ENCODE measurements at regions not wholly inside any gene's neighbourhood (a gene's known extent, or its start where the extent isn't known, plus 50 kb on each side); places are given as distances from the start of the nearest gene placed in this dataset.

GRCh38 chr4:60129740-60130139, 1070.4 kb upstream of the ADGRL3 start:
- Mint-ChIP-seq H3K27ac (no peak overlapping the region), H3K4me3 (no peak overlapping the region), H3K4me1 (no peaks in the 10 kb centered on the region), H3K27me3 (no peaks in the 10 kb centered on the region), H3K9me3 (no peaks in the 10 kb centered on the region), H3K36me3 (no peaks in the 10 kb centered on the region)

- Mint-ChIP-seq H3K4me1 (no peaks in the 10 kb centered on the region), H3K27ac (no peak overlapping the region), H3K9me3 (no peaks in the 10 kb centered on the region)
These were observed 1066.8 kb upstream of the ADGRL3 start for GRCh38 chr4:60133375-60133774.

GRCh38 chr4:60134099-60134498, 1066.0 kb upstream of the ADGRL3 start:
- H3K27ac Mint-ChIP-seq = no peak overlapping the region
- no peaks in the 10 kb centered on the region for H3K36me3 Mint-ChIP-seq
- H3K9me3 Mint-ChIP-seq = no peaks in the 10 kb centered on the region
- H3K4me3 Mint-ChIP-seq = no peak overlapping the region
- H3K4me1 Mint-ChIP-seq = no peaks in the 10 kb centered on the region
- H3K27me3 Mint-ChIP-seq = no peaks in the 10 kb centered on the region

More at GRCh38 chr4:60133375-60133774, 1066.8 kb upstream of the ADGRL3 start:
- H3K27me3 Mint-ChIP-seq = no peaks in the 10 kb centered on the region
- H3K4me3 Mint-ChIP-seq = no peak overlapping the region
- no peaks in the 10 kb centered on the region for H3K36me3 Mint-ChIP-seq

- H3K9me3 Mint-ChIP-seq = peaks cover 10% of the 10 kb centered on the region
- H3K27me3 Mint-ChIP-seq = no peaks in the 10 kb centered on the region
- no peak overlapping the region for H3K27ac Mint-ChIP-seq
- no peak overlapping the region for H3K4me3 Mint-ChIP-seq
- H3K4me1 Mint-ChIP-seq = no peaks in the 10 kb centered on the region
- H3K36me3 Mint-ChIP-seq = no peaks in the 10 kb centered on the region
These were observed 1045.0 kb upstream of the ADGRL3 start for GRCh38 chr4:60155088-60155487.

GRCh38 chr4:60173103-60173502, 1027.0 kb upstream of the ADGRL3 start:
- H3K27me3 Mint-ChIP-seq = no peaks in the 10 kb centered on the region
- H3K9me3 Mint-ChIP-seq = peaks cover 7% of the 10 kb centered on the region
- H3K36me3 Mint-ChIP-seq = no peaks in the 10 kb centered on the region
- H3K4me1 Mint-ChIP-seq = no peaks in the 10 kb centered on the region
- no peak overlapping the region for H3K27ac Mint-ChIP-seq
- H3K4me3 Mint-ChIP-seq = no peak overlapping the region

- no peak overlapping the region for H3K27ac Mint-ChIP-seq
These were observed 1026.4 kb upstream of the ADGRL3 start for GRCh38 chr4:60173718-60174117.

GRCh38 chr4:60175241-60175640, 1024.9 kb upstream of the ADGRL3 start:
- Mint-ChIP-seq H3K27me3 (no peaks in the 10 kb centered on the region), H3K9me3 (no peaks in the 10 kb centered on the region), H3K27ac (no peak overlapping the region), H3K4me1 (no peaks in the 10 kb centered on the region), H3K4me3 (no peak overlapping the region), H3K36me3 (no peaks in the 10 kb centered on the region)

More at GRCh38 chr4:60173718-60174117, 1026.4 kb upstream of the ADGRL3 start:
- Mint-ChIP-seq H3K27me3 (no peaks in the 10 kb centered on the region), H3K36me3 (no peaks in the 10 kb centered on the region), H3K9me3 (peaks cover under 1% of the 10 kb centered on the region), H3K4me1 (no peaks in the 10 kb centered on the region), H3K4me3 (no peak overlapping the region)

GRCh38 chr4:60187428-60187827, 1012.7 kb upstream of the ADGRL3 start:
- Mint-ChIP-seq H3K4me1 (no peaks in the 10 kb centered on the region), H3K36me3 (no peaks in the 10 kb centered on the region), H3K9me3 (peaks cover 10% of the 10 kb centered on the region), H3K4me3 (no peak overlapping the region), H3K27ac (no peak overlapping the region), H3K27me3 (no peaks in the 10 kb centered on the region)

GRCh38 chr4:60189286-60189685, 1010.8 kb upstream of the ADGRL3 start:
- Mint-ChIP-seq H3K4me3 (no peak overlapping the region), H3K27me3 (no peaks in the 10 kb centered on the region), H3K36me3 (no peaks in the 10 kb centered on the region), H3K4me1 (no peaks in the 10 kb centered on the region), H3K9me3 (peaks cover 6% of the 10 kb centered on the region), H3K27ac (no peak overlapping the region)

GRCh38 chr4:60194214-60194613, 1005.9 kb upstream of the ADGRL3 start:
- Mint-ChIP-seq H3K36me3 (no peaks in the 10 kb centered on the region), H3K4me1 (no peaks in the 10 kb centered on the region), H3K27me3 (no peaks in the 10 kb centered on the region), H3K27ac (no peak overlapping the region), H3K4me3 (no peak overlapping the region), H3K9me3 (no peaks in the 10 kb centered on the region)

- Mint-ChIP-seq H3K4me3 (no peak overlapping the region), H3K27ac (no peak overlapping the region), H3K27me3 (no peaks in the 10 kb centered on the region)
These were observed 1004.9 kb upstream of the ADGRL3 start for GRCh38 chr4:60195256-60195655.

GRCh38 chr4:60201052-60201673, 999.0 kb upstream of the ADGRL3 start:
- no peak overlapping the region for H3K27ac Mint-ChIP-seq
- no peaks in the 10 kb centered on the region for H3K9me3 Mint-ChIP-seq
- no peaks in the 10 kb centered on the region for H3K27me3 Mint-ChIP-seq
- no peaks in the 10 kb centered on the region for H3K4me1 Mint-ChIP-seq
- H3K36me3 Mint-ChIP-seq = no peaks in the 10 kb centered on the region
- no peak overlapping the region for H3K4me3 Mint-ChIP-seq

More at GRCh38 chr4:60195256-60195655, 1004.9 kb upstream of the ADGRL3 start:
- Mint-ChIP-seq H3K9me3 (no peaks in the 10 kb centered on the region), H3K4me1 (no peaks in the 10 kb centered on the region), H3K36me3 (no peaks in the 10 kb centered on the region)

- no peaks in the 10 kb centered on the region for H3K9me3 Mint-ChIP-seq
- H3K4me3 Mint-ChIP-seq = no peak overlapping the region
- H3K27ac Mint-ChIP-seq = no peak overlapping the region
- H3K27me3 Mint-ChIP-seq = no peaks in the 10 kb centered on the region
- no peaks in the 10 kb centered on the region for H3K4me1 Mint-ChIP-seq
- no peaks in the 10 kb centered on the region for H3K36me3 Mint-ChIP-seq
These were observed 990.5 kb upstream of the ADGRL3 start for GRCh38 chr4:60209588-60209987.

- no peaks in the 10 kb centered on the region for H3K36me3 Mint-ChIP-seq
- no peak overlapping the region for H3K27ac Mint-ChIP-seq
- no peak overlapping the region for H3K4me3 Mint-ChIP-seq
- H3K27me3 Mint-ChIP-seq = no peaks in the 10 kb centered on the region
- H3K9me3 Mint-ChIP-seq = no peaks in the 10 kb centered on the region
- no peaks in the 10 kb centered on the region for H3K4me1 Mint-ChIP-seq
These were observed 984.2 kb upstream of the ADGRL3 start for GRCh38 chr4:60215906-60216305.

GRCh38 chr4:60216752-60217151, 983.4 kb upstream of the ADGRL3 start:
- H3K4me1 Mint-ChIP-seq = no peaks in the 10 kb centered on the region
- H3K36me3 Mint-ChIP-seq = no peaks in the 10 kb centered on the region
- no peak overlapping the region for H3K4me3 Mint-ChIP-seq
- H3K27ac Mint-ChIP-seq = no peak overlapping the region
- H3K9me3 Mint-ChIP-seq = no peaks in the 10 kb centered on the region
- H3K27me3 Mint-ChIP-seq = no peaks in the 10 kb centered on the region

GRCh38 chr4:60221866-60222265, 978.3 kb upstream of the ADGRL3 start:
- Mint-ChIP-seq H3K4me3 (no peak overlapping the region), H3K27ac (no peak overlapping the region), H3K36me3 (no peaks in the 10 kb centered on the region), H3K27me3 (no peaks in the 10 kb centered on the region), H3K4me1 (no peaks in the 10 kb centered on the region), H3K9me3 (no peaks in the 10 kb centered on the region)

All from activated naive CD4-positive, alpha-beta T cell treated with anti-CD3 and anti-CD28 coated beads, Interleukin-2, amount 50 U/mL, for 24 hours (primary cell).